ENCODE measurements at regions not wholly inside any gene's neighbourhood (a gene's known extent, or its start where the extent isn't known, plus 50 kb on each side); places are given as distances from the start of the nearest gene placed in this dataset.

DNA sequence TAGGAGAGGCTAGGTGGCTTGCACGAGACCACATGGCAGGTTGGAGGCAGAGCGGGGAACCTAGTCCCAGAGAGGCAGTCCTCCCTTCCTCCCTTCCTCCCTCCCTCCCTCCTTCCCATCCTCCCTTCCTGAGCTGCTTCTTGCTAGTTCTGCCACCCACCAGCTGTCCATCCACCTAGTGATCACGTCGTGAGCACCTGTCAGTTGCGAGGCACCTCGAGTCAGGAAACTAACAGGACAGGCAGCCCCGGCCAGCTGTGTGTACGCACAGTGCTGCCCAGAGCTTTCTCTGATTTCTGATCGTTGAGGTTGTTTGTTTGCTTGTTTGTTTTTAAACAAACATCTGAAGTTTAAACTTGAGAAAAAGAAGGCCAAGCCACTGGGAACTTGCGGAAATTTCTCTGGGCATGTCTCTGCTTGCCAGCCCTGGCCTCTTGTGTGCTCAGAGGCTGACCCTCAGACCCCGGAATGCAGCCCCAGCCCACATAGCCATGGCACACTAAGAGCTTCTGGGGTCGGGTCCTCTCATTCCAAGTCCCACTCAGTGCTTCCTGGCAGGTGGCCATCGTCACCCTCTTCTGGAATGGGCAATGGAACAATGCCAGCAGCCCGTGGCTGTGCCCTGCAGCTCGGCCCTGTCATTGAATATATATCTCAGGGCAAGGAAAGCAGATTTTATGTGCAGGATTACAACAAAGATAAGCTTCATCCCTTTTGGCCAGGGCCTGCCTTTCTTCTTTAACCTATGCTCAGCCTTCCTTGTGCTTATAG is 174.0 kb downstream of the KATNIP start:
- Histone ChIP-seq H3K9me3 (no peaks in the 10 kb centered on the region), H3K4me3 (no peak overlapping the region), H3K27ac (peak overlapping the region in 1 of 12 donors; percentile 50), H3K4me1 (peaks cover 0 to 25% (median 13%) of the 10 kb centered on the region in 12 donors), H3K36me3 (peaks cover 0 to 30% (median 8%) of the 10 kb centered on the region in 9 donors), H3K27me3 (no peaks in the 10 kb centered on the region)
- 75 to 78% (median 76%) methylated on average over 15 of the region's 15 CpGs for whole genome bisulfite sequencing, 4 donors
- DNase-seq = peak in 1 of 5 donors; percentile 54
- intact Hi-C loops (cut with DNase I) = no loop called here
- no peak for TF ChIP-seq POLR2A (IDR thresholded peaks at IDR 0.05)
- TF ChIP-seq, protein P1, sequence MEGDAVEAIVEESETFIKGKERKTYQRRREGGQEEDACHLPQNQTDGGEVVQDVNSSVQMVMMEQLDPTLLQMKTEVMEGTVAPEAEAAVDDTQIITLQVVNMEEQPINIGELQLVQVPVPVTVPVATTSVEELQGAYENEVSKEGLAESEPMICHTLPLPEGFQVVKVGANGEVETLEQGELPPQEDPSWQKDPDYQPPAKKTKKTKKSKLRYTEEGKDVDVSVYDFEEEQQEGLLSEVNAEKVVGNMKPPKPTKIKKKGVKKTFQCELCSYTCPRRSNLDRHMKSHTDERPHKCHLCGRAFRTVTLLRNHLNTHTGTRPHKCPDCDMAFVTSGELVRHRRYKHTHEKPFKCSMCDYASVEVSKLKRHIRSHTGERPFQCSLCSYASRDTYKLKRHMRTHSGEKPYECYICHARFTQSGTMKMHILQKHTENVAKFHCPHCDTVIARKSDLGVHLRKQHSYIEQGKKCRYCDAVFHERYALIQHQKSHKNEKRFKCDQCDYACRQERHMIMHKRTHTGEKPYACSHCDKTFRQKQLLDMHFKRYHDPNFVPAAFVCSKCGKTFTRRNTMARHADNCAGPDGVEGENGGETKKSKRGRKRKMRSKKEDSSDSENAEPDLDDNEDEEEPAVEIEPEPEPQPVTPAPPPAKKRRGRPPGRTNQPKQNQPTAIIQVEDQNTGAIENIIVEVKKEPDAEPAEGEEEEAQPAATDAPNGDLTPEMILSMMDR (IDR thresholded peaks at IDR 0.05) = no peak
- no peak for ATAC-seq

DNA sequence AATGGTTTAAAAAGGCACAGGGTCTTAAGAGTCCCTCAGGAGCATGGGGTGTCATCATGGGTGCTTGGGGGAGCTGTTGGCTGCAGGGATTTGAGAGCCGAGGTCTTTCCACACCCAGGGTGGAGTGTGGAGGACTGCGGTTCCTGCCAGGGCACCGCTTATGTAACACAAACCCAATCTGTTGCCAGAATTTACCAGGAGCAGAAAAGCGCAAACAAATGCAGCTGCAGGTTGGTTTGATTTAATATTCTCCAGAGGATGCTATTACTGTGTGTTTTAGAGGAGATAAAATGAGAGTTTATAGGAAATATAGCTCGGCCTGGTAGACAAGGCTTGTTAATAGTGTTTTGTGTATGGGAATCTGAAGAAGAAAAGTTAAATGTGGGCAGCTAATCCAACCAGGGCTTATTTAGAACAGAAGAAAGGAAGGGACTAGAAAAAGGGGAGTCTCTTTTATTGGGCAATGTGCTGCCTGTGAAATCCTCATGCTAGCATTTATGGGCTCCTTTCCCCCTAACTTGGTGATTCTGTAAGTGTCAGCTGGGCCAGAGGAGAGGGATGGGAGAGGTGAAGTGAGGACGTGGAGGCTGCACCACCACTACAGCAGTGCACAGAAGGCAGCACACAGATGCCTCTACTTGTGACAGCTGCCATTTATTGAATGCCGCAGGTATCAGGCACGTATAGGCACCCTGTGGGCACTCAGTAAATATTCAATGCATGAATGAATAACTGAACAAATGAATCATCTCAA is 174.7 kb downstream of the KATNIP start:
- H3K27ac ChIP-seq = peak overlapping the region in 1 of 12 donors; percentile 50
- no peak for DNase-seq
- H3K4me1 ChIP-seq = peaks cover 0 to 29% (median 15%) of the 10 kb centered on the region in 12 donors

DNA sequence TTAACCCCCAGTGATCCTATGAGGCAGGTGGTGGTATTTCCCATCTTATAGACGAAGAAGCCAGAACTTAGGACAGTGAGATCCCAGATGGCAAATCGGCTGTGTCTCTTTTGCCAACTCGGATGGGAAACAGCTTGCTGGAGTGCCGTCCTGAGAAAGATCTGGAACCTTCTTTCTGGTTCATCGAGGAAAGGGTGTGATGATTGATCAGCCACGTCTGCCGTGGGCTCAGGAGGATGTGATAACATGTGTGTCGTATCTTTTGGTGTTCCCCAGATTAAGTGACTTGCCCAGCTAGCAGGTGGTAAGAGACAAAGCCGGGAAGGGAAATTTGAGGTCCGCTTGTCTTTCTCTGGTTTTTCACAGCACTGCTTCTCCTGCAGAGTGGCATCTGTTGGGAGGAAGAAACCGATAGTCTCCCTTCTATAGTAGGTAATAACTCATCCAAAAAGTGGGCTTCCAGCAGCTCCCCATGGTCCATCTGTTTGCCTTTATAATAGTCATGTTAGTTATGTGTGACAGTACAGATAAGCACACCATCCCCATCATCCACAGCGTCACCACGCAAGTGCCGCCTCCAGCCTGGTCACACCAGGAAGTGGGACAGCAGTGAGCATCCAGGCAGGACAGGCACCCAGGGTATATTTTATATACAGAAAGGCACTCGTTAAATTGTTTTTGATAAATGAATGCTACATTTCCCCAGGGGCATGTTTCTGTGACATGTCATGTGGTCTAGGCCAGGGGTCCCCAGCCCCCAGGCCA is 175.5 kb downstream of the KATNIP start:
- no peak for ATAC-seq
- H3K9me3 ChIP-seq = no peaks in the 10 kb centered on the region
- H3K4me1 ChIP-seq = peaks cover 0 to 35% (median 15%) of the 10 kb centered on the region in 12 donors
- DNase-seq = peak in 1 of 5 donors; percentile 17
- intact Hi-C loops (cut with DNase I) = no loop called here
- TF ChIP-seq, protein P1 (IDR thresholded peaks at IDR 0.05) = no peak
- no peak overlapping the region for H3K27ac ChIP-seq
- 91 to 94% (median 93%) methylated on average over 15 of the region's 15 CpGs for WGBS, 4 donors
- no peaks in the 10 kb centered on the region for H3K27me3 ChIP-seq
- H3K4me3 ChIP-seq = no peak overlapping the region
- H3K36me3 ChIP-seq = peaks cover 0 to 30% (median 8%) of the 10 kb centered on the region in 9 donors

More for the DNA sequence above, 174.7 kb downstream of the KATNIP start:
- H3K4me3 ChIP-seq = no peak overlapping the region
- H3K9me3 ChIP-seq = no peaks in the 10 kb centered on the region
- 54 to 71% (median 65%) methylated on average over 8 of the region's 8 CpGs for WGBS, 4 donors
- TF ChIP-seq, protein P1 (IDR thresholded peaks at IDR 0.05) = no peak
- no peak for TF ChIP-seq POLR2A (IDR thresholded peaks at IDR 0.05)
- intact Hi-C loops (cut with DNase I) = no loop called here
- peak in 2 of 4 donors; percentile 37 to 40 for ATAC-seq
- H3K27me3 ChIP-seq = no peaks in the 10 kb centered on the region
- peaks cover 0 to 30% (median 8%) of the 10 kb centered on the region in 9 donors for H3K36me3 ChIP-seq

Data from heart left ventricle (tissue), 16 donors.